ENCODE measurements at regions not wholly inside any gene's neighbourhood (a gene's known extent, or its start where the extent isn't known, plus 50 kb on each side); places are given as distances from the start of the nearest gene placed in this dataset.

- TF ChIP-seq EZH2 (IDR thresholded peaks at IDR 0.05; ENCODE audit: insufficient read depth, poor library complexity, severe bottlenecking) (no peak), EZH2phosphoT487 (IDR thresholded peaks at IDR 0.05; ENCODE audit: insufficient read depth, low read depth) (no peak)
Measured at GRCh38 chr1:157262891-157263290, 124.7 kb upstream of the ETV3 start.
